ENCODE measurements at regions not wholly inside any gene's neighbourhood (a gene's known extent, or its start where the extent isn't known, plus 50 kb on each side); places are given as distances from the start of the nearest gene placed in this dataset.

DNA sequence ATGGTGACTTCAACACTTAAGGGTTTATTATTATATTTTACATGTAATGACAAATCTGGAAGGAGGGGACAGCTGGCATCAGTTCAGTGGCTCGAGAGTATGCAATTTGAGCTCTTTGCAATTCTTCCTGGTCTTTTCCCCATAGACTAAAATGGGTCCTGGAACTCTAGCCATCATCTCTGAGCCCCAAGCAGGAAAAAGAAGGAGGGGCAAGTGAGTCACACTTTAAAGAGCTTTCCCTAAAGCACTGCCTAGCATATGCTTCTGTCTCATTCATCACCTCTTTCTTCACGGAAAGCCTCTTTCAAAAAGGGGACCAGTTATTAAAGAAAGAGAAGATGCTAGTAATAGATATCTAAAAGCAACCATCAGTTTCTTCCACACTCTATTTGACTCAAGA is 466.3 kb downstream of the ZIC1 start:
- H3K27ac ChIP-seq = no peak overlapping the region
- TF ChIP-seq, protein P1, sequence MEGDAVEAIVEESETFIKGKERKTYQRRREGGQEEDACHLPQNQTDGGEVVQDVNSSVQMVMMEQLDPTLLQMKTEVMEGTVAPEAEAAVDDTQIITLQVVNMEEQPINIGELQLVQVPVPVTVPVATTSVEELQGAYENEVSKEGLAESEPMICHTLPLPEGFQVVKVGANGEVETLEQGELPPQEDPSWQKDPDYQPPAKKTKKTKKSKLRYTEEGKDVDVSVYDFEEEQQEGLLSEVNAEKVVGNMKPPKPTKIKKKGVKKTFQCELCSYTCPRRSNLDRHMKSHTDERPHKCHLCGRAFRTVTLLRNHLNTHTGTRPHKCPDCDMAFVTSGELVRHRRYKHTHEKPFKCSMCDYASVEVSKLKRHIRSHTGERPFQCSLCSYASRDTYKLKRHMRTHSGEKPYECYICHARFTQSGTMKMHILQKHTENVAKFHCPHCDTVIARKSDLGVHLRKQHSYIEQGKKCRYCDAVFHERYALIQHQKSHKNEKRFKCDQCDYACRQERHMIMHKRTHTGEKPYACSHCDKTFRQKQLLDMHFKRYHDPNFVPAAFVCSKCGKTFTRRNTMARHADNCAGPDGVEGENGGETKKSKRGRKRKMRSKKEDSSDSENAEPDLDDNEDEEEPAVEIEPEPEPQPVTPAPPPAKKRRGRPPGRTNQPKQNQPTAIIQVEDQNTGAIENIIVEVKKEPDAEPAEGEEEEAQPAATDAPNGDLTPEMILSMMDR (conservative IDR thresholded peaks at IDR 0.05; ENCODE audit: low read depth) = no peak
- CTCF ChIA-PET = interaction anchor here (0.6 kb wide), 1 partner anchor 177 kb away, joined by 3 read pairs; no protein-coding TSS in a partner anchor
- DNase-seq (ENCODE audit: low spot score) = no peak
- POLR2A ChIA-PET (ENCODE audit: low non-redundant PET) = no interaction called here

DNA sequence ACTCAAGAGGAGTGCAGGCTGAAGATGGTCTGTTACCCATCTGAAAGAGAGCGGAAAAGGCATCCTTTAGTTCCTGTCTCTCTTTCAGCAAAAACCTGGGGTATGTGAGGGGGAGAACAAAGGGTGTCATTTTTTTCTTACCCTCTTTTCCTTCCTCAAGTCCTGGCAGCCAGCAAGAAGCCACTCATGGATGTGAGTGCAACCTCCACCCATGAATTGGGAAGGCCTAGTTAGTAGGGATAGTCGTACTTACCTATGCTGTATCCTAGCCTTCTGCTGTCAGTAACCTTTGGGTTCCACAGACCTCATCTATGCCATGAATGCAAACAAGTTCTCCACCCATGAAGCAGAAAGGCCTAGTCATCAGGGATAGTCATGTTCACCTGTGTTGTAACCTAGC is 472.8 kb downstream of the ZIC1 start:
- CTCF ChIA-PET = no interaction called here
- POLR2A ChIA-PET (ENCODE audit: low non-redundant PET) = no interaction called here
- no peak overlapping the region for H3K27ac ChIP-seq
- no peak for DNase-seq (ENCODE audit: low spot score)
- TF ChIP-seq, protein P1 (conservative IDR thresholded peaks at IDR 0.05; ENCODE audit: low read depth) = no peak

DNA sequence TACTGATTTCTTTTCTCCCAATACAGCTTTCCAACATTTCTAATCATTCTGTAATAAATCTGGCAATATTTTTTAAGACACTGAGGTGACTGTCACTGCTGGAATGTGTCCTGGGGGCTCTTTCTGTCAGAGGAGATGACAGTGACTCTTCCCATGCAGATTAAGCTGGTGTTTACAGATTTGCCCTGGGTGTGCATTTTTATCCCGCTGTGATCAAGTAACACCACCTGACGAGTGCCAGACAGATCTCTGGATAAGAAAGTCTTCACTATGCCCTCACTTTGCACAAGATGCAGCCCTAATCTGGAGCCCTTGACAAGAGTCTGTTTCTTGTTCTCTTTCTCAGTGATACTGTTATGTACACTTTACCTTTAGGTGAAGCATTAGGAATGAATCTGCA is 477.7 kb downstream of the ZIC1 start:
- no peak overlapping the region for H3K27ac ChIP-seq
- POLR2A ChIA-PET (ENCODE audit: low non-redundant PET) = no interaction called here
- DNase-seq (ENCODE audit: low spot score) = no peak
- CTCF ChIA-PET = no interaction called here
- TF ChIP-seq, protein P1 (conservative IDR thresholded peaks at IDR 0.05; ENCODE audit: low read depth) = no peak

- no peak overlapping the region for H3K27ac ChIP-seq
- TF ChIP-seq, protein P1 (conservative IDR thresholded peaks at IDR 0.05; ENCODE audit: low read depth) = no peak
- no peak for DNase-seq (ENCODE audit: low spot score)
- POLR2A ChIA-PET (ENCODE audit: low non-redundant PET) = no interaction called here
- CTCF ChIA-PET = no interaction called here
Measured at GRCh38 chr3:147887797-147888196, 478.6 kb downstream of the ZIC1 start.

DNA sequence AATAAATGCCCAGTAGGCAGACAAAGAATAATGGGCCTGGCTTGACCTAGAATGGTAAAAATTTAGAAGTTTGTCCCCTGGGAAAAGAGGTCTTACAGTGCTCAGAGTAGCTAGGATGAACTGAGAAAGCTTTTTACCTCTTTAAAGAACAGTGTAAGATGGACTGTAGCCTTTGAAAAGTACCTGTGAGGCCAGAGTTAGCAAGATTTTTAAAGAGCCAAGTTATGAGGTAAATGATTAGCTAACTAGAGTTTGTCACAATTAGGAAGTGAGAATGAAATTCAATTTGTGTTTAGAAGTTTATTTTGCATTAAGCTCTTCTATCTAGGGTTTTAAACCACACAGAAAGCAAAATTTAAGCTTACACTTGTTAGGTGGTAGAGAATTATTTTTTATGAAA is 480.9 kb downstream of the ZIC1 start:
- no peak overlapping the region for H3K27ac ChIP-seq
- ChIA-PET POLR2A (ENCODE audit: low non-redundant PET) (no interaction called here), CTCF (no interaction called here)
- TF ChIP-seq, protein P1 (conservative IDR thresholded peaks at IDR 0.05; ENCODE audit: low read depth) = no peak
- DNase-seq (ENCODE audit: low spot score) = no peak

GRCh38 chr3:147895509-147895908 is 486.3 kb downstream of the ZIC1 start:
- TF ChIP-seq, protein P1 (conservative IDR thresholded peaks at IDR 0.05; ENCODE audit: low read depth) = no peak
- no peak overlapping the region for H3K27ac ChIP-seq
- ChIA-PET POLR2A (ENCODE audit: low non-redundant PET) (no interaction called here), CTCF (no interaction called here)
- DNase-seq (ENCODE audit: low spot score) = no peak

GRCh38 chr3:147900851-147901250 is 491.7 kb downstream of the ZIC1 start:
- ChIA-PET POLR2A (ENCODE audit: low non-redundant PET) (no interaction called here), CTCF (no interaction called here)
- TF ChIP-seq, protein P1 (conservative IDR thresholded peaks at IDR 0.05; ENCODE audit: low read depth) = no peak
- no peak overlapping the region for H3K27ac ChIP-seq
- no peak for DNase-seq (ENCODE audit: low spot score)

All from RWPE1 (cell line).